Vagina (tissue), 2 donors: ENCODE measurements at regions not wholly inside any gene's neighbourhood (a gene's known extent, or its start where the extent isn't known, plus 50 kb on each side); places are given as distances from the start of the nearest gene placed in this dataset.

Source experiments
- POLR2A ChIP-seq, 2 donors: fragments of 450-650 bp; IDR thresholded peaks; one replicate each; pipeline ENCODE4 v1.6.1; 2017; ENCODE audit warnings: antibody characterized with exemption in 2 of 2, mild to moderate bottlenecking in 2 of 2, moderate library complexity in 2 of 2
- POLR2AphosphoS5 ChIP-seq, 2 donors: sonication (generic); formaldehyde crosslinking; IDR thresholded peaks; one replicate each; pipeline ENCODE4 v1.9.0; 2017; ENCODE audit warnings: antibody characterized with exemption in 2 of 2, mild to moderate bottlenecking in 2 of 2, low read depth in 1 of 2; ENCODE audit not compliant: insufficient read depth in 1 of 2
- TF ChIP-seq, protein P1 (sequence below), 3 experiments: fragments of 450-650 bp in 2 of 3; fragments of 200-600 bp in 1 of 3; sonication (generic) in 1 of 3; IDR thresholded peaks; one replicate each; pipeline ENCODE4 v1.5.1; 2017 to 2019; ENCODE audit warnings: antibody characterized with exemption in 3 of 3, mild to moderate bottlenecking in 2 of 3, moderate library complexity in 2 of 3

DNA sequence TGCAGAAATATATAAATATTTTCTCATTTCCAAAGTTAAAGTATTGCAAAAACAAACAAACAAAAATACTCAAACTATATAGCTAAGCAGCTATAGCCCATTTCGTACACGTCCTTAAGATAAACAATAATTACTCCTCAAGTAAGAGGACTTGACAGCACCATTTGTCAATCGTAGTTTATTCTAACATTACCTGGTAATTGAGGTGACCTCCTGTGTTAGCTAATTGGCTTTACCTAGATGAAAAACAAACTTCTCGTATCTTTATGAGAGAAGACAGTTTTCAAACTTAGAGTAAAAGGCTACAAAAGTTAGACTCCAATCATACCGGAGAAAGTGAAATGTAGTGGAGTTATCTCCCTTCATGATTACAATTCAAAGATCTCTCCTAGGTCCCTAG, 1876.1 kb upstream of the PCDH20 start:
- TF ChIP-seq, protein P1, sequence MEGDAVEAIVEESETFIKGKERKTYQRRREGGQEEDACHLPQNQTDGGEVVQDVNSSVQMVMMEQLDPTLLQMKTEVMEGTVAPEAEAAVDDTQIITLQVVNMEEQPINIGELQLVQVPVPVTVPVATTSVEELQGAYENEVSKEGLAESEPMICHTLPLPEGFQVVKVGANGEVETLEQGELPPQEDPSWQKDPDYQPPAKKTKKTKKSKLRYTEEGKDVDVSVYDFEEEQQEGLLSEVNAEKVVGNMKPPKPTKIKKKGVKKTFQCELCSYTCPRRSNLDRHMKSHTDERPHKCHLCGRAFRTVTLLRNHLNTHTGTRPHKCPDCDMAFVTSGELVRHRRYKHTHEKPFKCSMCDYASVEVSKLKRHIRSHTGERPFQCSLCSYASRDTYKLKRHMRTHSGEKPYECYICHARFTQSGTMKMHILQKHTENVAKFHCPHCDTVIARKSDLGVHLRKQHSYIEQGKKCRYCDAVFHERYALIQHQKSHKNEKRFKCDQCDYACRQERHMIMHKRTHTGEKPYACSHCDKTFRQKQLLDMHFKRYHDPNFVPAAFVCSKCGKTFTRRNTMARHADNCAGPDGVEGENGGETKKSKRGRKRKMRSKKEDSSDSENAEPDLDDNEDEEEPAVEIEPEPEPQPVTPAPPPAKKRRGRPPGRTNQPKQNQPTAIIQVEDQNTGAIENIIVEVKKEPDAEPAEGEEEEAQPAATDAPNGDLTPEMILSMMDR (IDR thresholded peaks at IDR 0.05) = no peak
- no peak for TF ChIP-seq POLR2AphosphoS5 (IDR thresholded peaks at IDR 0.05; ENCODE audit: insufficient read depth in 1 of 2, low read depth in 1 of 2)
- no peak for TF ChIP-seq POLR2A (IDR thresholded peaks at IDR 0.05)
